HG03025 (cell line): ENCODE measurements at regions not wholly inside any gene's neighbourhood (a gene's known extent, or its start where the extent isn't known, plus 50 kb on each side); places are given as distances from the start of the nearest gene placed in this dataset.

Experiments used
- ATAC-seq: cut with Tn5 transposase; IDR thresholded peaks from one replicate; pipeline ENCODE4 v1.9.1; 2021; ENCODE audit warnings: mild to moderate bottlenecking, moderate library complexity; ENCODE audit not compliant: unreplicated experiment, low FRiP score

GRCh38 chr5:30765706-30766105 lies 427.8 kb upstream of the CDH6 start:
- ATAC-seq: no peak

DNA sequence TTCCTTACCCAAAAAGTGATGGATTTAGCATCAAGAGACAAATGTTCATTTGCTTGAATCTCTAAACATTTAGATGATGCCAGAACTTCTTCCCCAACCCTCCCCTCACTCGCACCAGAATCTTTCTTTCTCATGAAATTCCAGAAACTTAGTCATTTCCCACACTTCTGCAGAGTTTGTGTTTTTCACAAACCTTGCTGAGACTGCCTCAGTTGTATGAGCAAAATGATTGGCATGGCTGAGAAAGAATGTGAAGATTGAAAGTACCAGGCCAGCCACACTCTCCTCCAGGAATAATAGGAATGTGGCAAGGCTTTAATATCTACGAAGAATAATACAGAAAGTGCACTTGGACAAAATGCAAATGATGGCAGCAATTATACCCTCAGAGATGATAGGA lies 428.3 kb upstream of the CDH6 start:
- ATAC-seq: no peak

DNA sequence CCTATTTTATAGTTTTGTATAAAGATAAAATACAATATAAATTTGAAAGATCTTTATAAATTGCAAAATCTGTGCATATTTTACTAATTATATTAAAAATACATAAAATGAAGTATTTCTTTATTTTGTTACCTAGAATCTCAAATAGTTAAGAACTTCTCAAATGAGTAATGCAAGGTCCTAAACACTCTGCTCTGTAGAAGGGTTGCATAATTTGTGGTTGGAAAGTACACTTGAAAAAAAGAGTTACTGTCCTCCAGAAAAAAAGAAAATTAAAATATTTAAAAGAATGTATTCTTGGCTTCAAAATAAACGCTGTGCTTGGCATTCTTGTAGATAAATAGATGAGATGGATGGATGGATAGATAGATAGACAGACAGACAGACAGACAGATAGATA lies 428.8 kb upstream of the CDH6 start:
- ATAC-seq: no peak

DNA sequence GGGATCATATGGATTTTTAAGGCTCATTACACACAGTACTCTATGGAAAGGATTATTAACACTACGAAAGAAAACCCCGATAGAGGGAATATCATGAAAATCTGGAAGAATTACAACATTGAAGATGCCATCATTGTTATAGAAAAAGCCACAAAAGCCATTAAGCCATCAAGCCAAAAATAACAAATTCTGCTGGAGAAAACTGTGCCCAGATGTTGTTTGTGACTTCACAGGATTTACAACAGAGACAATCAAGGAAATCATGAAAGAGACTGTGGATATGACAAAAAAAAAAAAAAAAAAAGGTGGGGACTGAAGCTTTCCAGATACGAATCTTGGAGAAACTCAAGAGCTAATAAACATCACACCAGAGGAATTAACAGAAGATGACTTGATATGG lies 433.8 kb upstream of the CDH6 start:
- ATAC-seq: no peak

- no peak for ATAC-seq
These were observed 441.5 kb upstream of the CDH6 start for GRCh38 chr5:30752015-30752414.

DNA sequence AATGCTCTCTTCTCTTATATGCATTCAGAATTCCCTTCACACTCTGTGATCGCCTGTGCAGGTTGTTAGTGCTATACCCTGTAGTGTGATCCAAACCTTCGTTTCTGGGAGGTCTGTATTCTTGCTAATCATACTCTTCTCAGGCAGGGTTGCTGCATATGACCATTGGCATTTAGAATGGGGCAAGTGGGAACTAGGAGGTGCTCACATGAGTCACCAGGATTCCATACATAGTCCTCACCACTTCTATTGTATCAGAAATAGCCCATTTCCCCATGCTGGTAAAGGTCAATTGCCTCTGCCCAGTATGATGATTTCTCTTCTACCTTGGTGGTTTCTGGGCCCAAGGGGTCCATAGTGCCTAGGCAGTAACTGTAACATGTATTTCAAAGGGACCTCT lies 443.5 kb upstream of the CDH6 start:
- no peak for ATAC-seq

- ATAC-seq: no peak
These were observed 446.1 kb upstream of the CDH6 start for GRCh38 chr5:30747412-30747811.

- no peak for ATAC-seq
These were observed 456.8 kb upstream of the CDH6 start for GRCh38 chr5:30736669-30737068.

DNA sequence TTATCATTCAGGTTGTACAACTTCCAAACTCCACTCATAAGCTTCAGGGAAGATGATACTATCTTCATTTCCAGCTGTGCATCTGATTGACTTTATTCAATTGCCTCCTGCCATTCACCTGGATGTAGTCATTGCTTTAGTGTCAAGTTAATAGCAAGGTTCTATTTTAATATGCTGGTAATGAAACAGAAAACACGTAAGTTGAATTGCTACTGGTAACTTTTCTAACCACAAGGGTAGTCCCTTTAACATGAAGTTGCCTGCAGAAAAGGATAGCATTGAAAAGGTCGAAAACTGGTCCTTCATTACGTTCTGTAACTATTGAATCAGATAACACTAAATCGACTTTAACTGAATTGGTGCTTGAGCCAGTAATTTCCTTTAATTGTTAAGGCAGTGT lies 459.4 kb upstream of the CDH6 start:
- ATAC-seq: no peak

DNA sequence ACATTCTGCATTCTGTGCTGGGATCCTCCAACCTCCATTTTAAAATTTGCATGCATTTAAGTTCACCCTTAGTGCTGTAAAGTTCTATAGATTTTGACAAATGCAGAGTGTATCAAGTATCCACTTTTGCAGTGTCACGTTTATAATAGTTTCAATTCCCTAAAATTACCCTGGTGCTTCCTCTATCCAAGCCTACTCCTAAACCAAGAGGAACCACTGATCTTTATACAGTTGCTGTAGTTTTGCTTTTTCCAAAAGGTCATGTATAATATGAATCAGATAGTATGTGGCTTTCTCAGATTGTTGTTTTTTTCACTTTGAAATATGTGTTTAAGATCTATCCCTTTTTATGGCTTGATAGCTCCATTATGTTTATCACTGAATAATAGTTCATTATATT lies 468.4 kb upstream of the CDH6 start:
- no peak for ATAC-seq

GRCh38 chr5:30698217-30698616 lies 495.3 kb upstream of the CDH6 start:
- no peak for ATAC-seq

- ATAC-seq: no peak
These were observed 500.2 kb upstream of the CDH6 start for GRCh38 chr5:30693326-30693725.

DNA sequence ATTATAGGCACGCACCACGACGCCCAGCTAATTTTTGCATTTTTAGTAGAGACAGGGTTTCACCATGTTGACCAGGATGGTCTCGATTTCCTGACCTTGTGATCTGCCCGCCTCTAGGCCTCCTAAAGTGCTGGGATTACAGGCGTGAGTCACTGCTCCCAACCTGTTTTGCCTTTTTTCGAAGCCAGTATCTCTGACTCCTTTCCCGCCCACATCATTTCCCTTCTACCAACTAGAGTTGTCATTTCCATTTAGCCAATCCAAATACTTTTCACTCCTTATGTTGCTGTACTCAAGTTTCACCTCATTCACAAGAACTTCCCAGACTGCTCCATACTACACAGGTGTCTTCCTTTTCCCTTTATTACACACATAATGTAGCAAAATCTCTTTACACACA lies 502.6 kb upstream of the CDH6 start:
- ATAC-seq: no peak

DNA sequence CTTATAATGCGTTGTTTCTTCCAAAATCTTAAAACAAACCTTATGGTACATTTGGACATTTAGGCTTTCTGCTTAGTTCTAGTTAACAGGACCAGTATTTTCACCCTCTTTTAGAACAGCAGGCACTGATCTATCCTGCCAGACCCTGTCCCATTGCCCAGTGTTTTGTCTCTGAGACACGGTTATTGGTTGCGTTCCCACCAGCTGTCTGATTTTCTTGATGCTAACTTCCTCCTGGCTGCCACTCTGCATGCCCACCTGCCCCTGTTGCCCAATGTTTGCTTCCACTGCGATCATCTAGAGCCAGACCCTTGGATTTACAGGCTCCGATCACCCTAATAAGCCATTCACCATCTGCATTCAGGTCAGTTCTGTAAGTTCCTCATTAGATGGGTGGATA lies 506.0 kb upstream of the CDH6 start:
- ATAC-seq: no peak

DNA sequence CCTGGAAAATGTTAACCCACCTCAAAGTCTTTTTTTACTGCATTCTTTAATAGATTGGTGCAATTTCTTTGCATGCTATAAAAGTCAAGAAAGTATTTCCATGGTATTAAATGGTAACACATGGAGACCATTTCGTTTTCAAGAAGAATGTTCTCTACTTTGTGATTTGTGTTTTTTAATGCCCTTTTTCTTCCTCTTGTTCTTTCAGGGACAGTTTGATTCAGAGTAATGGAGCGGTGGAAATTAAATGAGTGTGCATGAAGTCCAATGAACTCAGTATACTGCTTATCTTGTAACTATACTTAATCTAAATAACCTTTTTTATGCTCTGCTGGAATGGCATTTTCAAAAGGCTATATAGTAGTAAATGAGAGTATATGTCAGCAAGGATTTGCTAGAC lies 507.0 kb upstream of the CDH6 start:
- no peak for ATAC-seq

DNA sequence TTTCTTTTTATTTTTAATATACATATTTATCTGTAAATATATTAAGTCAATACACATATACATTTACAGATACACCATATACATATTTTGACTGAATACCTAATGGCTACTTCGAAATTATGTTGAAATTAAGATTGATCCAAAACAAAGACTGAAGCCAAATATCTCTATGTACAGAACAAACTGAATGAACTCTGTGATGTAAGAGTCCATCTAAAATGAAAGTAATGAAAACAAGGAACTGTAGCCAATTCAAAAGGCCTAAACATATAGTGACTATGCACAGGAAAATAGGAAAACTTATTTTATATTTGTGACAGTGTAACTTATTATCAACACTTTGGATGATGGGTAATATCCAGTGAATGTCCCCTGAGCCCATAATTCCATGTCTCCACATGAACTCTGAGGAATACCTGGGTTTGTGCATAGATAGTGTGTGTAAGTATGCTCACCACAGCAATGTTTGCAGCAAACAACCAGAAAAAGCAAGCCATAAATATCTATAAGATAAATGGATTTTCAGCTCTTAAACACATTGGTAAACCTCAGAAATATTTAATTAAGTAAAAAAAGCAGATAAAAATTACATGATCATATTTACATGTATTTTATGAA lies 517.2 kb upstream of the CDH6 start:
- ATAC-seq: no peak

DNA sequence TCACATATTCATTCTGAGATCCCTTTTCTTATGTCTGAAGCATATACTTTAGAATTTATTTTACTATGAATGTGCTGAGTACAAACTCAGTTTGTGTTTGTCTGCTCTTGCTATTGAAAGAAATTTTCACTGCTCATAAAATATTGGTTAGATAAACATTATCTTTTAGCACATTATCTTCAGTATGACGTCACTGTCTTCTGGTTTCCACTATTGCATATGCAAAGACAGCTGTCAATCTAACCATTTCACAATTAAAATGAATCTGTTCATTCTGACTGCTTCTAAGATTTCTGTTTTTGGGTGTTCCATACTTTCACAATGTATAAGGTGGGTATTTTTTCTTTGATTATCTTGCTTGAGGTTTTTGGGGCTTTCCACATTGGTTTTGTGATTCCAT lies 526.2 kb upstream of the CDH6 start:
- ATAC-seq: no peak

DNA sequence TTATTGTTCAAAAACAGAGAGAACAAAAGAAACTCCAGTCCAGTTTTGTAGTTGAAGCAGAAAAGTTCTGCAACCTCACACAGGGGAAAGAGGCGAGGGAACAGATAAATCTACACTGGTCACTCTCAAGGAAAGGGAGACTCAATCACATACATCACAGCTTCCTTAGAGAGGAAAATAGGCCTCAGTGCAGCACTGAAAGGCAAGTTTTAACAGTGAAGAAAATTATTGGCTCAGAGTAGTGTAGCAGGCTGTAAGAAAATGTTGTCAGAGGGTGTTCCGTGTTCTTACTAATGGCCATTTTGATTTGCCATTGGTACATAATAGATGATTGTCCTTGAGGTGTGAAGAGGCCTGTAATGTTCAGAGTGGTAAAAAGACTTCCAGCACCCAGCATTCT lies 530.0 kb upstream of the CDH6 start:
- ATAC-seq: no peak

DNA sequence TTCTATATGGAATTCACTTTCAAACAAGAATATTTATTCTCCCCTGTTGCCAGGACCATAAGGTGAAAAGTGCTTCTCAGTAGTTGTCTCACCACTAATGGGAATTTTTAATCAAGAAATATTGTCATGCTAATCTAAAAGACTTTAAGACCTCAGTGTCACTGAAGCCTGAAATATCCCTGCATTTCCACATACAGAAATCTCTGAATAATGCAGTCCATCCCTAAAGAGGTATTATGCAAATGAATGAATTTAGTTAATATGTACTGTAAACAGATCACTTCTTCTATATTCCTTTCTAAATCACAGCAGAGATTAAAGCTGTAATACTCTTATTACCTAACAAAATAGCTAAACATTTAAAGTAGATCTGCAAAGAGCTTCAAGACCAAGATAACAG lies 531.1 kb upstream of the CDH6 start:
- ATAC-seq: no peak

GRCh38 chr5:30661730-30662129 lies 531.8 kb upstream of the CDH6 start:
- no peak for ATAC-seq

- ATAC-seq: no peak
These were observed 534.1 kb upstream of the CDH6 start for GRCh38 chr5:30659417-30659816.

- ATAC-seq: no peak
These were observed 543.2 kb upstream of the CDH6 start for GRCh38 chr5:30650311-30650710.

DNA sequence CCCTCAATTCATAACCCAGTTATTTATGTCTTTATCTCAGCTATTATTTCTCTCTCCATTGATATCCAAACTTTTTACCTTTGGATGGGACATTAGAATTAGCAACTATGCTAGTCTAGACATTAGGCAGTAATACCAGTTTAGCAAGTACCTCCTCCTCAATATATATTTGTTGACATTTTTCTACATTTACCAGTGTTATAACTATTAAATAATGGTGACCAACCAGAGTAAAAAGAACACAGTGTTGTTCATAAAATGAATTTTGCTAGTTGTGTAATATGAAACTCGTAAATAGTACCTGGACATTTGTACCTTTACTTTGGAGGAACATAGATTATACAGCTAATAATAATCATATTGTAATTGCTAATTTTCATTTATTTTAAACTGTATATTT lies 554.6 kb upstream of the CDH6 start:
- ATAC-seq: no peak
